Body of pancreas (tissue), 4 donors: ENCODE measurements at regions not wholly inside any gene's neighbourhood (a gene's known extent, or its start where the extent isn't known, plus 50 kb on each side); places are given as distances from the start of the nearest gene placed in this dataset.

Experiments
- CTCF ChIP-seq, 7 experiments: fragments of 450-650 bp in 4 of 7; fragments of 200-600 bp in 3 of 7; sonication (generic) in 3 of 7; IDR thresholded peaks; one replicate each; pipeline ENCODE4 v1.5.1; 2016 to 2019; ENCODE audit warnings: antibody characterized with exemption in 7 of 7
- POLR2A ChIP-seq, 3 donors: fragments of 450-650 bp; IDR thresholded peaks; one replicate each; pipeline ENCODE4 v1.6.1; 2016; ENCODE audit warnings: antibody characterized with exemption in 3 of 3, mild to moderate bottlenecking in 2 of 3

DNA sequence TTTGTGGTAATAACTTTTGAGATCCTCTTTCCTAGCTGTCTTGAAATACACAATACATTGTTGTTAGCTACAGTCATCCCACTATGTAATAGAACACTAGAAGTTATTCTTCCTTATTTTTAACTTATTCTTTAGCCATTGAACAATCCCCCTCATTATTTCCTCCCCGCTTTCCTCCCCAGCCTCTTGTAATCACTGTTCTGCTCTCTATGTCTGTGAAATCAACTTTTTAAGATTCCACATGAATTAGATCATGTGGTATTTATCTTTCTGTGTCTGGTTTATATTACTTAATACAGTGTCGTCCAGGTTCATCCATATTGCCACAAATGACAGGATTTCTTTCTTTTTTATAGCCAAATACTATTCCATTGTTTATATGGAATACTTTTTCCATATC is 72.9 kb downstream of the SLC10A2 start:
- no peak for TF ChIP-seq CTCF (IDR thresholded peaks at IDR 0.05)
- no peak for TF ChIP-seq POLR2A (IDR thresholded peaks at IDR 0.05)
